H9 (cell line): ENCODE measurements at regions not wholly inside any gene's neighbourhood (a gene's known extent, or its start where the extent isn't known, plus 50 kb on each side); places are given as distances from the start of the nearest gene placed in this dataset.

ENCODE experiments used
- DNase-seq: peaks from one replicate; pipeline ENCODE4 v3.0.0-alpha.2; 2017
- H2AFZ ChIP-seq: one replicate; pipeline ENCODE4 v1.6.1; 2013; ENCODE audit warnings: mild to moderate bottlenecking, low read length, control low read depth, moderate library complexity
- H2AK5ac ChIP-seq: 2 replicates; pipeline ENCODE4 v1.6.1; 2013; ENCODE audit warnings: low read length, control low read depth, mixed read lengths; ENCODE audit not compliant: insufficient read length
- H2BK120ac ChIP-seq: one replicate; pipeline ENCODE4 v1.6.1; 2013; ENCODE audit warnings: low read depth, mild to moderate bottlenecking, low read length, control low read depth, inconsistent platforms; ENCODE audit not compliant: poor library complexity, severe bottlenecking
- H2BK12ac ChIP-seq: 2 replicates; pipeline ENCODE4 v1.6.1; 2013; ENCODE audit warnings: low read length, control low read depth, mixed read lengths, low read depth; ENCODE audit not compliant: insufficient read length
- H2BK15ac ChIP-seq: 2 replicates; pipeline ENCODE4 v1.6.1; 2013; ENCODE audit warnings: low read depth, low read length, control low read depth
- H2BK20ac ChIP-seq: one replicate; pipeline ENCODE4 v1.6.1; 2013; ENCODE audit warnings: low read depth, mild to moderate bottlenecking, low read length, control low read depth, inconsistent platforms; ENCODE audit not compliant: poor library complexity, severe bottlenecking
- H2BK5ac ChIP-seq: 2 replicates; pipeline ENCODE4 v1.6.1; 2013; ENCODE audit warnings: low read length, control low read depth, mixed read lengths; ENCODE audit not compliant: insufficient read length
- H3K14ac ChIP-seq: 2 replicates; pipeline ENCODE4 v1.6.1; 2013; ENCODE audit warnings: low read length, control low read depth; ENCODE audit not compliant: insufficient read depth
- H3K18ac ChIP-seq: 2 replicates; pipeline ENCODE4 v1.6.1; 2013; ENCODE audit warnings: low read depth, mild to moderate bottlenecking, mixed read lengths, low read length, control low read depth; ENCODE audit not compliant: insufficient read length
- H3K23ac ChIP-seq: 2 replicates; pipeline ENCODE4 v1.6.1; 2013; ENCODE audit warnings: low read length, control low read depth, mixed read lengths, low read depth; ENCODE audit not compliant: insufficient read length
- H3K23me2 ChIP-seq: 2 replicates; pipeline ENCODE4 v1.6.1; 2013; ENCODE audit warnings: low read depth, mild to moderate bottlenecking, mixed read lengths, low read length, control low read depth; ENCODE audit not compliant: insufficient read length, poor library complexity, severe bottlenecking
- H3K27ac ChIP-seq: 2 replicates; pipeline ENCODE4 v1.5.1; 2013; ENCODE audit warnings: low read length, control low read depth, mixed read lengths, low read depth; ENCODE audit not compliant: insufficient read length
- H3K27me3 ChIP-seq: 2 replicates; pipeline ENCODE4 v1.6.1; 2013; ENCODE audit warnings: low read length, control low read depth, inconsistent platforms; ENCODE audit not compliant: insufficient read depth
- H3K4ac ChIP-seq: 2 replicates; pipeline ENCODE4 v1.6.1; 2013; ENCODE audit warnings: low read depth, mild to moderate bottlenecking, control low read depth, inconsistent platforms, low read length, moderate library complexity
- H3K4me1 ChIP-seq: 2 replicates; pipeline ENCODE4 v1.6.1; 2013; ENCODE audit warnings: low read length, control low read depth, inconsistent platforms; ENCODE audit not compliant: insufficient read depth
- H3K4me2 ChIP-seq: 2 replicates; pipeline ENCODE4 v1.6.1; 2013; ENCODE audit warnings: low read length, control low read depth, mixed read lengths; ENCODE audit not compliant: insufficient read length, insufficient read depth
- H3K56ac ChIP-seq: 2 replicates; pipeline ENCODE4 v1.6.1; 2013; ENCODE audit warnings: low read depth, mild to moderate bottlenecking, mixed read lengths, low read length, control low read depth; ENCODE audit not compliant: insufficient read length
- H3K79me1 ChIP-seq: 2 replicates; pipeline ENCODE4 v1.6.1; 2013; ENCODE audit warnings: low read depth, mild to moderate bottlenecking, moderate library complexity, low read length, control low read depth, inconsistent platforms; ENCODE audit not compliant: insufficient read depth, poor library complexity, severe bottlenecking
- H3K79me2 ChIP-seq: 2 replicates; pipeline ENCODE4 v1.6.1; 2013; ENCODE audit warnings: low read length, control low read depth, inconsistent platforms; ENCODE audit not compliant: insufficient read depth
- H3K9ac ChIP-seq: 2 replicates; pipeline ENCODE4 v1.6.1; 2013; ENCODE audit warnings: low read length, control low read depth, mixed read lengths; ENCODE audit not compliant: insufficient read length; ENCODE audit errors: extremely low read depth
- H3K9me3 ChIP-seq: one replicate; pipeline ENCODE4 v1.6.1; 2013; ENCODE audit warnings: low read depth, low read length, inconsistent platforms; ENCODE audit not compliant: control insufficient read depth
- H3T11ph ChIP-seq: one replicate; pipeline ENCODE4 v1.6.1; 2013; ENCODE audit warnings: mild to moderate bottlenecking, low read length, control low read depth, inconsistent platforms
- H4K20me1 ChIP-seq: one replicate; pipeline ENCODE4 v1.6.1; 2013; ENCODE audit not compliant: control insufficient read depth, insufficient read length, insufficient read depth
- H4K5ac ChIP-seq: 2 replicates; pipeline ENCODE4 v1.6.1; 2013; ENCODE audit warnings: low read depth, mild to moderate bottlenecking, mixed read lengths, low read length, control low read depth; ENCODE audit not compliant: insufficient read length
- H4K8ac ChIP-seq: replicated peaks from 2 replicates; pipeline ENCODE4 v1.6.1; 2013; ENCODE audit warnings: low read length, control low read depth, mixed read lengths, low read depth; ENCODE audit not compliant: insufficient read length
- H4K91ac ChIP-seq: 2 replicates; pipeline ENCODE4 v1.6.1; 2013; ENCODE audit warnings: low read depth, mild to moderate bottlenecking, moderate library complexity, mixed read lengths, low read length, control low read depth; ENCODE audit not compliant: insufficient read length
- H3K27ac Mint-ChIP-seq, 3 experiments: 2 replicates in 2 of 3; 3 replicates in 1 of 3; pipeline ENCODE4 v1.8.0; 2020 to 2021; ENCODE audit warnings: mixed read lengths in 3 of 3, mild to moderate bottlenecking in 1 of 3, moderate library complexity in 1 of 3
- H3K27me3 Mint-ChIP-seq: 2 replicates; pipeline ENCODE4 v1.8.0; 2021; ENCODE audit warnings: low read depth, mild to moderate bottlenecking, moderate library complexity, mixed read lengths
- H3K36me3 Mint-ChIP-seq, 3 experiments: 2 replicates in 2 of 3; 3 replicates in 1 of 3; pipeline ENCODE4 v1.8.0; 2020 to 2021; ENCODE audit warnings: low read depth in 3 of 3, mixed read lengths in 3 of 3; ENCODE audit not compliant: insufficient read depth in 1 of 3
- H3K4me1 Mint-ChIP-seq, 2 experiments: 2 replicates each; pipeline ENCODE4 v1.8.0; 2020; ENCODE audit warnings: mixed read lengths in 2 of 2
- H3K4me3 Mint-ChIP-seq, 2 experiments: 2 replicates in 1 of 2; 3 replicates in 1 of 2; pipeline ENCODE4 v1.8.0; 2020 to 2021; ENCODE audit warnings: mild to moderate bottlenecking in 2 of 2, mixed read lengths in 2 of 2, moderate library complexity in 1 of 2
- H3K9me3 Mint-ChIP-seq, 2 experiments: 2 replicates in 1 of 2; 3 replicates in 1 of 2; pipeline ENCODE4 v1.8.0; 2020; ENCODE audit warnings: mild to moderate bottlenecking in 2 of 2, mixed read lengths in 2 of 2, moderate library complexity in 1 of 2
- WGBS: extraction: QIAGEN DNeasy Blood & Tissue Kit; methylation state at CpG from one replicate; pipeline ENCODE4 v1.1.7; 2013; ENCODE audit warnings: missing lambda C conversion rate, low lambda C conversion rate, mixed read lengths; ENCODE audit not compliant: insufficient read length; ENCODE audit errors: extremely low coverage; 5-methylcytosine and 5-hydroxymethylcytosine counted together
- TF ChIP-seq, protein P1 (sequence below): fragments of 200-600 bp; sonication (generic); conservative IDR thresholded peaks from 3 replicates; pipeline ENCODE4 v1.8.0; 2021; ENCODE audit warnings: antibody characterized with exemption, mild to moderate bottlenecking

- no peak overlapping the region for H2BK15ac ChIP-seq
- no peak overlapping the region for H3K18ac ChIP-seq
- H3K4me1 Mint-ChIP-seq: peaks cover 2% of the 10 kb centered on the region in 2 experiments; a peak in 2 of 4 replicates
- no peak for DNase-seq
- TF ChIP-seq, protein P1, sequence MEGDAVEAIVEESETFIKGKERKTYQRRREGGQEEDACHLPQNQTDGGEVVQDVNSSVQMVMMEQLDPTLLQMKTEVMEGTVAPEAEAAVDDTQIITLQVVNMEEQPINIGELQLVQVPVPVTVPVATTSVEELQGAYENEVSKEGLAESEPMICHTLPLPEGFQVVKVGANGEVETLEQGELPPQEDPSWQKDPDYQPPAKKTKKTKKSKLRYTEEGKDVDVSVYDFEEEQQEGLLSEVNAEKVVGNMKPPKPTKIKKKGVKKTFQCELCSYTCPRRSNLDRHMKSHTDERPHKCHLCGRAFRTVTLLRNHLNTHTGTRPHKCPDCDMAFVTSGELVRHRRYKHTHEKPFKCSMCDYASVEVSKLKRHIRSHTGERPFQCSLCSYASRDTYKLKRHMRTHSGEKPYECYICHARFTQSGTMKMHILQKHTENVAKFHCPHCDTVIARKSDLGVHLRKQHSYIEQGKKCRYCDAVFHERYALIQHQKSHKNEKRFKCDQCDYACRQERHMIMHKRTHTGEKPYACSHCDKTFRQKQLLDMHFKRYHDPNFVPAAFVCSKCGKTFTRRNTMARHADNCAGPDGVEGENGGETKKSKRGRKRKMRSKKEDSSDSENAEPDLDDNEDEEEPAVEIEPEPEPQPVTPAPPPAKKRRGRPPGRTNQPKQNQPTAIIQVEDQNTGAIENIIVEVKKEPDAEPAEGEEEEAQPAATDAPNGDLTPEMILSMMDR: no peak
- no peak overlapping the region for H2AK5ac ChIP-seq
- no peaks in the 10 kb centered on the region for H4K20me1 ChIP-seq
- H3K79me1 ChIP-seq: no peaks in the 10 kb centered on the region
- H2BK20ac ChIP-seq: no peak overlapping the region
- H3K4me1 ChIP-seq: no peaks in the 10 kb centered on the region
- H3K79me2 ChIP-seq: no peaks in the 10 kb centered on the region
- H3K27me3 Mint-ChIP-seq: no peaks in the 10 kb centered on the region
- no peak overlapping the region for H2BK12ac ChIP-seq
- no peaks in the 10 kb centered on the region for H3K9me3 Mint-ChIP-seq
- no peak overlapping the region for H3K4me2 ChIP-seq
- no peak overlapping the region for H3K14ac ChIP-seq
- no peak overlapping the region for H4K8ac ChIP-seq
- H2AFZ ChIP-seq: no peak overlapping the region
- no peak overlapping the region for H3K27ac Mint-ChIP-seq
- no peak overlapping the region for H4K91ac ChIP-seq
- no peaks in the 10 kb centered on the region; a peak in 1 of 7 replicates for H3K36me3 Mint-ChIP-seq
- no peak overlapping the region for H2BK120ac ChIP-seq
- H3K4ac ChIP-seq: no peak overlapping the region
- H2BK5ac ChIP-seq: no peak overlapping the region
- H3K4me3 Mint-ChIP-seq: no peak overlapping the region
- no peaks in the 10 kb centered on the region for H3K9me3 ChIP-seq
- no peak overlapping the region for H3K23ac ChIP-seq
- no CpG with 5 or more reads among the region's 4 CpGs for WGBS
- H3K23me2 ChIP-seq: no peaks in the 10 kb centered on the region
- H3T11ph ChIP-seq: no peak overlapping the region
- H3K56ac ChIP-seq: no peak overlapping the region
- H3K27ac ChIP-seq: no peak overlapping the region
- H3K9ac ChIP-seq: no peak overlapping the region
- H4K5ac ChIP-seq: no peak overlapping the region
- H3K27me3 ChIP-seq: no peaks in the 10 kb centered on the region
Measured at GRCh38 chr2:51093016-51093415, 61.1 kb upstream of the NRXN1 start.
